ENCODE measurements at regions not wholly inside any gene's neighbourhood (a gene's known extent, or its start where the extent isn't known, plus 50 kb on each side); places are given as distances from the start of the nearest gene placed in this dataset.
"Not testable (repeated sequence)": the region's sequence is repeated elsewhere in the genome, so short reads cannot be mapped to it uniquely, and the experiment has no call there.

DNA sequence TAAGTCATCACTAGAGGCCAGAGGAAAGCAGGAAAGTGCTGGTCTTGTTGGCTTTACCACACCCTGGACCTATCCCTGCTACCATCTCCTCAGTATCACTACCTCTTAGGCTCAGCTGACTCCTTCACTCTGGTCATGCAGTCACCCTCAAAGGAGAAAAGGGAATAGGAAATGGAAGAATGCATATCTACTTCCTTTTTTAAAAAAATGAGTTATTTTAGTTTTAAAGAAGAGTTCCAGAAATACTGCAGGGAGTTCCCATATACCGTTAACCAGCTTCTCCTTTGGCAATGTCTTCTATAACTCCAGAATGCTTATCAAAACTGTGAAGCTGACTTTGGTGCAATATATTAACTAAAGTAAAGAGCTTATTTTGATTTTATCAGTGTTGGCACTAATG lies 688.6 kb downstream of the DIPK2A start:
- no peak for DNase-seq

- DNase-seq: no peak
Measured at GRCh38 chr3:144662729-144663128, 691.1 kb downstream of the DIPK2A start.

DNA sequence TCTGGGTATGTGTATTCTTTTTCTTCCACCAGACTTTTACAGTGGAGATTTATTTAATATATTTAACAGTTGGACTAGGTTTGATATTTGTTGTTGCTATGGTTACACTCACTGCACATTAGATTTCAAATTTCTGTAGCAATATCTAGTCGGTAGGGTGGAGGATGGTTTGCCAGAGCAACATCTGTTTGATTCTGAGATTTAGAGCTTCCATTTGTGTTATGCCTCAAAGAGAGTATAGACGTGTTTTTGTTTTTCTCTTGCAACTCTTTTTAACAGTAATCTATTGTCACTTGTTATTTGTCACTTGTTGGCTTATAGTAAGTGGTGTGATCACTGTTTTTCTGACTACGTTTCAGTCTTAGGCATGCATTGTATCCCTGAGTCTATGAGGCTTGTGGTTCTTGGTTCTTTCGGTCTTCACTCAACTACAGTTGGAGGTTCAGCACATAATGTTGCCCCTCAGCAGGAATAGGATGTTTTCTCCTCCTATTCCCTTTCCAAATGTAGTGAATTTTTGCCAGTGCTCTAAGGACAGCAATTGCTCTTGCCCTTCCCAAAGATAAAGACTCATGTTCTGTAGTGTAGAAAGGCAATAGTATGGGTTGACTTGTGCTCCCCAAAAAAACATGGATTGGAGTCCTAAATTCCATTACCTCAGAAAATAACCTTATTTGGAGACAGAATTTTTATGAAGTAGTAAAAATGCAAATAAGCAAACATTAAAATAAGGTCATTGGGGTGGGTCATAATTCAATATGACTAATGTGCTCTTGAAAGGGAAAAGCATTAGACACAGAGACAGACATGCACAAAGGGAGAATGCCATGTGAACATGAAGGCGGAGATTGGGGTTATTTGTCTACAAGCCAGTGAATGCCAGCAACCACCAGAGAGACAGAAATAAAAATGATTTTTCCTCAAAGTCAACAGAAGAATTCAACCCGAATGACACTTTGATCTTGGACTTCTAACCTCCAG lies 692.1 kb downstream of the DIPK2A start:
- no peak for DNase-seq

- no peak for DNase-seq
Measured at GRCh38 chr3:144665567-144666053, 694.0 kb downstream of the DIPK2A start.

DNA sequence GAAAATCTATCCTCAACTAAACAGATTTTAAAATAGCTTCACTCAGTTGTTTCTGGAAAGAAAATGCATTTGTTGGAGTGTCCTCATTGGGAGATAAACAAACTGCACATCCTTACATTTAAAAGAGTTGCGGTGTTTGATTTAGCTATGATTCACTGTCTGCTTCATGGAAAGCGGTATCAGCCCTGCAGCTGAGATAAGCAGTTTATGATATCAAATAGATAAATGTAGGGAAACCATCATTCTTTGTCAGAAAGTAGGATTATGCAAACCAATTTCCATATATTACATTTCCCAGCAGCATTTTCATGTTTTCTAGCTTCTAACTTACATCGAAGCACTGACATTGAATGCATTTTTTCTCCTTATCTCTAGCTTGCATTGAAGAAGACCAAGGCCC lies 698.9 kb downstream of the DIPK2A start:
- DNase-seq: no peak

DNA sequence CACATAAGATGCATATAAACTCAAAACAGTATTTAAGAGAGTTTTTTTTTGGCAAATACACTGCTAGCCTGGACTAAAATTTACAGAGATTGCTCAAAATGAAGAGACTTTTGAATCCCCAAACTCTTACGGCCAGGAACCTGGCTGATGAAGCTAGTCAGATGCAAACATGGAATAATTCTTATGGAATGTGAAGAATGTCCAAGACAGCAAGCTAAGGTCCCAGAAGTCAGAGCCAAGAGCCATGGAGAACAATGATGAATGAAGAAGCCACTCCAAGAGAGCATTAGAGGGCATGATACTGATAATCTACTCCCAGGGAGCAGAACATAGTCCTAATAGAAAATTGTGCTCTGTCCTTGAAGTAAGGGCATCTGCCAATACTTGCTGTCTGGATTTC lies 705.5 kb downstream of the DIPK2A start:
- DNase-seq: no peak

GRCh38 chr3:144683065-144683464 lies 711.4 kb downstream of the DIPK2A start:
- no peak for DNase-seq

- DNase-seq: no peak
Measured at GRCh38 chr3:144687862-144688261, 716.2 kb downstream of the DIPK2A start.

GRCh38 chr3:144692488-144692887 lies 720.9 kb downstream of the DIPK2A start:
- no peak for DNase-seq

- no peak for DNase-seq
Measured at GRCh38 chr3:144708437-144708836, 736.8 kb downstream of the DIPK2A start.

DNA sequence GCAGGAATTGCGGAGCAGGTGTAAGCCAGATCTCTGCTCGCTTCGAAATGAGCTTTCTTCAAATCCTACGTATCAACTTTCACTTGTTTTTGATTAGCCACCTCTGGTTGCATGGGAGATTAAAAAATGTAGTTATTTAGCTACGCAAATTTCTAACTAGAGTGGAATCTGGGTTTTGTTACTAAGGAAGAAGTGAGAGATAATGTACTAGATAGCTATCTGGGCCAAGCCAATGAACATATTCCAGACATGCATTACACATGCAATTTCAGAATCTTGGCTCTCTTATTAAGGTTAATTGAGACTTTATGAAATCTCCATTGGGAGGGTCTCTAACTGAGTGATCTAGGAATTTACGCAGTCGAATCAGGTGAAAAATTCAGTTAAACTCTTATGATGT lies 765.7 kb downstream of the DIPK2A start:
- no peak for DNase-seq

DNA sequence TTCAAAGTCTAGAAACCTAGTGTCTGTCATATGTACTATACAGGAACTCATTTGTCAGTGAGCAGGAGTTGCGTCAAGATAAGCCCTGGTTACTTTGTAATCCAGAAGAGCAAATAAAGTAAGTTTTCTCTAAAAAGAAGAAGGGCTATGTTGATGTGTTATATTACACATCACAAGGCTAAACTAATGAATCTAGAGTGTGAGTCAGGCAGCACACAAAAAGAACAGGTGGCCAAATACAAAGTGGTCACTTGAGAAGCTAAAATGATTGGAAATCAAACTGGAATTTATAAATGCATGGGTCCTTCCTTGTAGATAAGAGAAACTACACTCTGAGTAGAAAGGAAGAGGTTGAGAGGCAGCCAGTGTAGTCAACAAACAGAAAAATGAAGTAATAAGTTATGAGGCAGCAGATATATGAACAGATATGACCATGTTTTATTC lies 771.6 kb downstream of the DIPK2A start:
- DNase-seq: no peak

GRCh38 chr3:144744473-144744872 lies 772.9 kb downstream of the DIPK2A start:
- DNase-seq: no peak

DNA sequence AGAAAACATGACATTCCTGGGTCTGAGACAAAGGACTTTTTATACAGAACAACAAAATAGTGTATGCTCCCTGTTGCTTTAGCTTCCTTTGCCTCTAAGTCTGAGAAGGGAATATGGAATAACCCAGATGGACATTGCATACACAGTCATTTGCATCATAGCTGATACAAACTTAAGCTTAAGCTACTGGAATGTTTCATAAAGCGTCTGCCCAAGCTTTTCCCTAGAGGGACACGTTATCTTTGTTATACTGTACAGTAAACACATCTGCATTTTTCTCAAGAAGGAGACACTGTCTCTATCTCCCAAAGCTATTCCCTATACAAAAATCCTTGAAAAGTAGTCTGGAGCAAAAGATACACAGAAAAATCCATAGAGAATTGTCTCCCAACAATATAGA lies 775.0 kb downstream of the DIPK2A start:
- DNase-seq: no peak

- DNase-seq: not testable (repeated sequence)
Measured at GRCh38 chr3:144749536-144750253, 778.1 kb downstream of the DIPK2A start.

DNA sequence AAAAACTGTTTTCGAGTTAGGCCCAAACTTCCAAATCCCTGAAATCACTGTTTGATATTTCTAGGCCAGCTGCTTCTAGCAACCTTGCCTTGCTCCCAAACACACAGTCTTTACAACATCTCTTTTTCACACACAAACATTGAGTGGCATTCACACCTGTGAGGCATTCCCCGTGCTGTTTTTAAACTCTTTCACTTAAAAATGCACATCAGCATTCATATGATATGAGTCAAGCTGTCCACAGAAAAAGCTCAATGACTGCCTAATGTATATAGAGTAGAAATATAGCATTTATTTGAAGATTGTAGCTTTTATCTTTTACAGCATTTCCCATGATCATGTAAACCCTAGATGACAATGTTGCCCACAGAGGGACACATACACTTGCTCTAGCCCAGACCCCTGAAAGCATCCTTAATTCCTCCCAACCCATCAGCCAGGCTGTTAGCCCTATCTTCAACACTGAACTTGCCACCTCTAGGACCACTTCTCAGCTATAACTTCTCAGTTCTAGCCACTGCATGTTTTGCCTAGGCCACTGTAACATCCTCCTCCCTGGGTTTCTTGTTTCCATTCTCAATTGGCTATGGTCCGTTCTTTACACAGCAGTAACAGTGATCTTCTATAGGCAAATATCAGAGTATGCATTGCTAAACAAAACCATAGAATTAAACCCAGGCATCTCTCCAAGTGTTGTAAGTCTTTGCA lies 782.6 kb downstream of the DIPK2A start:
- DNase-seq: no peak

DNA sequence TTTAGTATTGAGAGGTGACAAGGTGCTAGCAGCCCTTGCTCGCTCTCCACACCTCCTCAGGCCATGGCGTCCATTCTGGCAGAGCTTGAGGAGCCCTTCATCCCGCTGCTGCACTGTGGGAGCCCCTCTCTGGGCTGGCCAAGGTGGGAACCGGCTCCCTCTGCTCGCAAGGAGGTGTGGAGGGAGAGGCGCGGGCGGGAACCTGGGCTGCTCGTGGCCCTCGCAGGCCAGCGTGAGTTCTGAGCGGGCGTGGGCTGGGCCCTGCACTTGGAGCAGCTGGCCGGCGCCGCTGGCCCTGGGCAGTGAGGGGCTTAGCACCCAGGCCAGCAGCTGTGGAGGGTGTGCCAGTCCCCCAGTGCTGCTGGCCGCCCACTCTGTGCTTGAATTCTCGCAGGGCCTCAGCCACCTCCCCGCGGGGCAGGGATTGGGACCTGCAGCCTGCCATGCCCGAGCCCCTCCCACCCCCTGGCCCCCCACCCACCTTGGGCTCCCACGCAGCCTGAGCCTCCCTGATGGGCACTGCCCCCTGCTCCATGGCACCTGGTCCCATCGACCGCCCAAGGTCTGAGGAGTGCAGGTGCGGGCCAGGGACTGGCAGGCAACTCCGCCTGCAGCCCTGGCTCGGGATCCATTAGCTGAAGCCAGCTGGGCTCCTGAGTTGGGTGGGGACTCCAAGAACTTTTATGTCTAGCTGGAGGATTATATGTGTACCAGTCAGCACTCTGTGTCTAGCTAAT lies 785.2 kb downstream of the DIPK2A start:
- no peak for DNase-seq

GRCh38 chr3:144760831-144761230 lies 789.2 kb downstream of the DIPK2A start:
- DNase-seq: no peak

GRCh38 chr3:144762091-144762490 lies 790.5 kb downstream of the DIPK2A start:
- no peak for DNase-seq

- no peak for DNase-seq
Measured at GRCh38 chr3:144763878-144764454, 792.3 kb downstream of the DIPK2A start.

- no peak for DNase-seq
Measured at GRCh38 chr3:144770281-144770680, 798.7 kb downstream of the DIPK2A start.

DNA sequence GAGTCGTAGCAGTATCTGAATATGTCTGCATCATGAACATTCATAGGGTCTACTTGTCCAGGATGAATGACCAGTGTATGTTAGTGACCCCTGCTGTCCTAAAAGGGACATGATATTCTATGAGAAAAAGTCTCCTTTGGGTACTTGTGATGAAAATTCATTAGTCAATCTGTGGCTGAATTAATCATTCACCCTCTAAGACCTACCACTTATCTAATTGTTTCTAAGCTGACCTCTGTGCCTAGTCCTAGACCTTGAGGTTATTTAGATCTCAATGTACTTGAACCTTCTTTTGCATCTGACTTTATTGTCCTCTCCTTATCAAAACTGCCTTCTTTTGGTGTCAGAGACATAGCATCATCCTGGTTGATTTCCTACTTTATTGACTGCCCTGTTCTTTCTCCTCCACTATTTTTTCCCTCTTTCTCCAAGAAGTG lies 799.3 kb downstream of the DIPK2A start:
- DNase-seq: no peak

Data from NK-92 treated with Interleukin-12 subunit alpha and Interleukin-12 subunit beta, amount 100 ng/mL, for 24 hours (cell line).